CD4-positive, alpha-beta T cell treated with Interferon alpha-2 for 1 hour (primary cell): ENCODE measurements at regions not wholly inside any gene's neighbourhood (a gene's known extent, or its start where the extent isn't known, plus 50 kb on each side); places are given as distances from the start of the nearest gene placed in this dataset.

Experiments
- DNase-seq, 2 donors: peaks; one replicate each; pipeline ENCODE4 v3.0.0-alpha.2; 2020 to 2022

- DNase-seq, result no peak
Observed at GRCh38 chr1:22363403-22364325, 88.0 kb upstream of the ZBTB40 start.

DNA sequence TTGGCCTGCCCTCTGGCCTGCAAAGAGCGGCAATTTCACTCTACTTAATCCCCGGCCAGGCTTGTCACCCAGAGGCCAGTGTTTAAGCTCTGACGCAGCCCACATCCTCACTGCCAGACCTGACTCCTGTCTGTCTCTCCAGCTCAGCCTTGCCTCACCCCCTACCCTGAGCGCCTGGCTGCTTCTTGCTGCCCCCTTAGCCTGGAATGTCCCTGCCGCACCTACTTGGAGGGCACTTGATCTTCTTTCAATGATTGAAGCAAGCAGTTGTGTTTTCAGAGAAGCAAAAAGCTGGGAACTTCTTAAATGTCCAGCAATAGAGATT, 87.4 kb upstream of the ZBTB40 start:
- DNase-seq, result no peak

- DNase-seq, result no peak
Observed at GRCh38 chr1:22364764-22365163, 86.9 kb upstream of the ZBTB40 start.

DNA sequence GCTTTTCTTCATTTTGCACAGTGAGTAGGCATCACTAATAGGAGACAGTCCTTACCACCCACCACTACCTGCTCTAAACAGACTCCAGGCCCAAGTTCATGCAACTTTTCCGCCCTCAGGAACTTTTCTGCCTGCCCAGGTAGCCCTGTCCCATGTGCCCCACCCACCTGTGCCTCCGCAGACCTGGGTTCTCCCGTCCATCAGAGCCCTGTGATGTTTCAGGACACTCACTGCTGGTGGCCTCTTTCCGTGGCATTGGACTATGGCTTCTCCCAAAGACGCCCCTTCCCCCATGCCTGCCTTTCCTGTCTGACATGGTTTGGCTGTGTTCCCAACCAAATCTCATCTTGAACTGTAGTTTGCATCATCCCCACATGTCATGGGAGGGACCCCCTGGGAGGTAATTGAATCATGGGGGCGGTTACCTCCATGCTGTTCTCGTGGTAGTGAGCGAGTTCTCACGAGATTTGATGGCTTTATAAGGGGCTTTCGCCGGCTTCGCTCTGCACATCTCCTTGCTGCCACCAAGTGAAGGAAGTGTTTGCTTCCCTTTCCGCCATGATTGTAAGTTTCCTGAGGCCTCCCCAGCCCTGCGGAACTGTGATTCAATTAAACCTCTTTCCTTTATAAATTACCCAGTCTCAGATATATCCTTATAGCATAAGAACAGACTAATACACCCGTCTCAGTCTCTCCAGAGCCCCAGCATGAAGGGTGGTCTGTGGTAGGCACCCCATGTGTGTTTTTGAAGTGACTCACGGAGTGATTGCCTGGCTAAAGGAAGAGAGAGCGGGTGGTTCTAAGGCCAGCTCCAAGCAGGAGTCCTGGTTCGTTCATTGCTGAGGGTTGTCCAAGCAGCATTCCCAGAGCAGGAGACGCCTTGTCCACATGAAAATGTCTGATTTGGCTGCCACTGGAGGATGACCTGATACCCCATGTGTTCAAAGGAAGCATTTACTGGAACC, 86.0 kb upstream of the ZBTB40 start:
- DNase-seq, result no peak

DNA sequence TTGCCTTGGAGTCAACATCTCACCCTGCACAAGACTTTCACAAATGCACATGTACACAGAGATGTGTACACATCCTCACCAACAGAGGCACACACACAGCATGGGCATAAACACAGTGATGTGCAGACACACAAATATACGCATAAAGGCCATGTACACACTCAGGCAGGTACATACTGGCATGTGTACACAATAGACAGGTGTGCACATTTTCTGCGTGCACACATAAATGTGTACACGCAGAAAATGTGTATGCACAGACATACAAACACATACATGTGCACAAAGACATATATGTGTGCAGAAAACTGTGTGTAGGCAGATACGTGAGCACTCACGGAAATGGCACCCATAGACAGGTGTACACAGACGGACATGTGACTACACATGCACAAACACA, 85.3 kb upstream of the ZBTB40 start:
- DNase-seq, result no peak

- no peak for DNase-seq
Observed at GRCh38 chr1:22368125-22368524, 83.5 kb upstream of the ZBTB40 start.

GRCh38 chr1:22369294-22370189, 82.1 kb upstream of the ZBTB40 start:
- no peak for DNase-seq

- DNase-seq, result no peak
Observed at GRCh38 chr1:22370190-22370498, 81.5 kb upstream of the ZBTB40 start.

DNA sequence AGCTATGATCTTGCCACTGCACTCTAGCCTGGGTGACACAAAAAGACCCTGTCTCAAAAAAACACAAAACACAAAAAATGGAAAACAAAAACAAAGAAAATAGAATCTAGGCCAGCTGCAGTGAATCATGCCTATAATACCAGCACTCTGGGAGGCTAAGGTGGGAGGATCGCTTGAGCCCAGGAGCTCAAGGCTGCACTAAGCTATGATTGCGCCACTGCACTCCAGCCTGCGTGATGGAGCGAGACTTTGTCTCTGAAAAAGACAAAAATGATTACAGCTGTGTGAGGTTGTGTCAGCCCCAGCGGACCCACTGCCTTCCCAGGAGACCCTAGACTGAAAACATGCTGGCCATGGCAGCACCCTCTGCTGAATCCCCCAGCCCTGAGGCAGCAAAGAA, 80.2 kb upstream of the ZBTB40 start:
- no peak for DNase-seq

DNA sequence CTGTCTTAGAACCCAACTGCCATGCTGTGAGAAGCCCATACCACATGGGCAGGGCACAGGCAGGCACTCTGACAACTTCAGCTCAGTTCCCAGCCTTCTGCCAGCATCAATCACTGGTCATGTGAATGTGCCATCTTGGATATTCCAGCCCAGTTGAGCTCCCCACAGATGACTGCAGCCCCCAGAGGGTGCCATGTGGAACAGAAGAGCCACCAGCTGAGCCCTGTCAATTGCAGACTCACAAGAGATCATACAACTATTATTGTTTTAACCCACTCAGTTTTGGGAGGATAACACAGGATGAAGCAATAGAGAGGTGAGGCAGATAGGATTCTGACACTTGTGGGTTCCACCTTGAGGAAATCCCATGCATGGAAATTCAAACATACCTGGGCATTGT, 78.4 kb upstream of the ZBTB40 start:
- DNase-seq, result no peak

DNA sequence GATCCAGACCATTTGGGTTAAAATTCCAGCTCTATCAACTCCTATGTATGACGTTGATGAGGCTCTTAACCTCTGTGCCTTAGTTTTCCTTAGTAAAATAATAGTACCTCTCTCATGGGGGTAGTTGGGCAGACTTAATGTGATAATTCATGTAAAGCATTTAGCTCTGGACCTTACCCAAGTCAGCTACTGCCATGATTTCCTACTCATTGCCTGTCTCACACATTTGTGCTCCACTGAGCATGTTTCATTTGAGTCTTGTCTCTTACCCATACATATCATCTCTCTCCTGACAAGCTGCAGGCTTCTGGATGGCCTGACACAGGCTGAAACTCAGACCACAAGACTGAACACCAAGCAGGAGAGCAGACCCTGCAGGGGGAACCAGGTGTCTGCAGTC, 77.7 kb upstream of the ZBTB40 start:
- DNase-seq, result no peak

DNA sequence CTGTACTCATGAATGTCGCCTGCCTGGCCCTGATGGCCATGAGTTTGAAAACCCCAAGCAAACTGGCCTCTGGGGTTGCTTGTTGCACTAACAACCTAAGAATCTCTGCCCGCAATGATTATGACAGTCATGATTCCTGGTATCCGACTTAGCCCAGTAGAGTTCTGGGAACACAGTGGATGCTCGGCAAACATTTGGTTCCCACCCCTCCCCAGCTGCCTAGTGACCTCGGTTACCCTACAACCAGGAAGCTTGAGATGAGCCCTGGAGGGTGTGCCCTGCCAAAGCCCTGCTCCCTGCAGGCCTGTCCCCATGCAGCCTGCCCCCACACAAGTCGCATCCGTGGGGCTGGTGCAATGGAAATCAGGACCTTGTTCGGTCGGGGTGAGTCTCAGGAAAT, 76.0 kb upstream of the ZBTB40 start:
- DNase-seq, result no peak

- DNase-seq, result no peak
Observed at GRCh38 chr1:22376001-22376400, 75.7 kb upstream of the ZBTB40 start.

DNA sequence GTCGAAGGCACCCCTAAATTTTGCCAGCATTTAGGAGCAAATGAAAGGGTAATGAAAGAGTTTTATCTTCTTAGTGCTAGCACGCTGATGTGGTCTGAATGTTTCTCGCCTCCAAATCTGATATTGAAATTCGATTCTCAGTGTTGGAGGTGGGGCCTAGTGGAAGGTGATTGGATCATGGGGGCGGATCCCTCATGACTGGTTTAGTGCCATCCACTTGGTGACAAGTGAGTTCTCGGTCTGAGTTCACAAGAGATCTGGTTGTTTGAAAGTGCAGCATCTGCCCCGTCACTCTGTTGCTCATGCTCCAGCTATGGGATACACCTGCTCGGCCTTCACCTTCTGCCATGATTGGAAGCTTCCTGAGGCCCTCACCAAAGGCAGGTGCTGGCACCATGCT, 75.1 kb upstream of the ZBTB40 start:
- no peak for DNase-seq

DNA sequence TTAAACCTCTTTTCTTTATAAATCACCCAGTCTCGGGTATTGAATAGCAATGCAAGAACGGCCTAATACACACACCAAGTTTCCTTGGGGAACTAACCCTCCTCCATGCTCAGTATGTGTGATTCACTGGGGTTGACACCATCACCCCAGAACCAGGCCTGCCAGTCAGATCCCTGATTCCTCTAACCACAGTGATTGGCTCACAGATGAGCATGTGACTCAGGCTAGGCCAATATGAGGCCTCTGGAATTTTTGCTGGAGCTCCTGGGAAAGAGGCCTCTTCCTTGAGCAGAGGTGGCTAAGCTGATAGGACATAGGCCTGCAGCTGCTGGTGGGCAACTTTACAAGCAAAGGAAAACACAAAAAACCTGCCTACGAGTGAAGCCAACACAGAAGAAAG, 74.7 kb upstream of the ZBTB40 start:
- no peak for DNase-seq

DNA sequence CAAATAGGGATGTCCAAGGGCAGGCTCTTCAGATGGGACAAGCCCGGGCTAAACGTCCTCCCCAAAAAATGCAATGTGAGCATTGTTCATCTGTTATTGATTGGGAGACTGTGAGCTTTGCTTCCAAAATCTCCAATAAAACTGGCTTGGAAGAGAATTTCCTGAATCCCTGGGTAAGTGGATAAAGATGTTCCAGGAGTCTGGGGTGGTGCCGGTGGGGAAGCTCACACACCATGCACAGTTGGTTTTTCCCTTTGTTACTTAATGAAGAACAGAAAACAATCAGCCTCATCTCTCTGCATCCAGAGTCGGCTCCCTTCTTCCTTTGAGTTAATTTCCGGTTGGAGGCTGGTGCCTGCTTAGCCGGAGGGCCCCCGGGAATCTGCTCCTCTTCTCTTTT, 72.1 kb upstream of the ZBTB40 start:
- no peak for DNase-seq

DNA sequence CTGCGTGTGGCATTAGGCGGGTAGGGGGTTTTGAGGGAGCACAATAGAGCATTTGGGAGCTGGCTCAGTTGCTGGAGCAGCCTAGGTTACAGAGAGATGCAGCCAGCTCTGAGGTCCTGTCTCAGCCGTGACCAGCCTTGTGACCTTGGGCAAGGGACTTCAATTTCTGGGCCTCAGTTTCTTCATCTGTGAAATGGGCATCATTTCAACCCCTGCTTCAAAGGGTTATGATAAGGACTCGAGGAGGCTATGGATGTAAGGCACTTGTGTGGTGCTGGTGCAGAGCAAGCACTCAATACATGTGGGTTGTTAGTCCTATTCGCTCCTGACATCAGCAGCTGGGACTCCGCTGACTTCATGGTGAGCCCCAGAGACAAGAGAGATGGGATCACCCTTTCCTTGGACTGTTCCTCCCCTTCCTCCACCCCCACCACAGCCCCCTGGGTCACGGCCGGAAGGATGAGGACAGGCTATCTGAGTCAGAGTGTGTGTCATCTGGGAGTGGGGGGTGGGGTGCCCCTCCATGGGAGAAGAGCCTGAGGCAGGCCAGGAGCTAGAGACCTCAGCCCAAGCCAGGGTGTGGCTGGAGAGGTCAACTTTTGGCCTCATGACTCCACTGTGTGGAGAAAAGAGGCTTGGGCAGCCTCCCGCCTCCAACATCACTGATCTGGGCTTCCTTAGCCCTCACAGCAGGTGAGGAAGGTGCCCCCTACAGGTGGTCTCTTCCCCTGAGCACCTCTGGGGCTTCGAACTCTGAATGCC, 71.4 kb upstream of the ZBTB40 start:
- no peak for DNase-seq

- no peak for DNase-seq
Observed at GRCh38 chr1:22383526-22384294, 67.9 kb upstream of the ZBTB40 start.

- no peak for DNase-seq
Observed at GRCh38 chr1:22385537-22385936, 66.1 kb upstream of the ZBTB40 start.

GRCh38 chr1:22386774-22387173, 64.9 kb upstream of the ZBTB40 start:
- no peak for DNase-seq

DNA sequence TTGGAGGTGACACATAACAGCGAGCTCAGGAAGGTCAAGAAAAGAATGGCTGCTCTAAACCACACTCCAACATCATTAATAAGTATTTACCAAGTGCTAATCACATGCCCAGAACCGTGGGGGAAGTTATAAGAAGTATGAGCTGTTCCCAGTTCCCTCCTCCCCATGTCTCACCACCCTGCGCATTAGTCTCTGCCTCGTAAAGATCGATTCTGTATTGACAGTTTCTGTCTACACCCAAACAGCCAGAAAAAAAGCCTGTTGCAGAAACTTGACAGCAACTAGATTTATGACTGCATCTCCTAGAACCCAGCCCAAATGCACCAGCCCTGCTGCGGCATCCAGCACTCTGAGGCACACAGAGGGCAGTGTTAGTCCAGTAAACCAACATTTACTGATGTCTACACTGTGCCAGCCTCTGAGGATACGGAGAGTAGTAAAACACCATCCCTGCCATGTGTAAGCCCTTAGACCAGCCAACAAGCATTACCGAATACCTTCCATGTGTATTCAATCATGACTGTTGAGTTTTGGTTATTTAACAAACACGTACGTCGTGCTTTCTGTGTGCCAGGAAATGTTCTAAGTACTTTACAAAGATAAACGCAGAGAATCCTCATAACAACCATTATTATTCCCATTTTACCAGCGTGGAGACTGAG, 63.6 kb upstream of the ZBTB40 start:
- no peak for DNase-seq
